ENCODE measurements at regions not wholly inside any gene's neighbourhood (a gene's known extent, or its start where the extent isn't known, plus 50 kb on each side); places are given as distances from the start of the nearest gene placed in this dataset.
"Not testable (repeated sequence)": the region's sequence is repeated elsewhere in the genome, so short reads cannot be mapped to it uniquely, and the experiment has no call there.

- DNase-seq (ENCODE audit: low read depth): no peak
These were observed 108.7 kb upstream of the SYT6 start for GRCh38 chr1:114262337-114262736.

- DNase-seq (ENCODE audit: low read depth): no peak
These were observed 107.3 kb upstream of the SYT6 start for GRCh38 chr1:114260805-114261484.

GRCh38 chr1:114259511-114260160 lies 106.0 kb upstream of the SYT6 start:
- no peak for DNase-seq (ENCODE audit: low read depth)

GRCh38 chr1:114258633-114259032 lies 105.0 kb upstream of the SYT6 start:
- DNase-seq (ENCODE audit: low read depth): no peak

GRCh38 chr1:114258074-114258473 lies 104.4 kb upstream of the SYT6 start:
- DNase-seq (ENCODE audit: low read depth): no peak

- no peak for DNase-seq (ENCODE audit: low read depth)
These were observed 103.9 kb upstream of the SYT6 start for GRCh38 chr1:114257554-114257953.

- no peak for DNase-seq (ENCODE audit: low read depth)
These were observed 100.2 kb upstream of the SYT6 start for GRCh38 chr1:114253900-114254299.

GRCh38 chr1:114251573-114251939 lies 97.9 kb upstream of the SYT6 start:
- no peak for DNase-seq (ENCODE audit: low read depth)

GRCh38 chr1:114250683-114251572 lies 97.3 kb upstream of the SYT6 start:
- no peak for DNase-seq (ENCODE audit: low read depth)

- no peak for DNase-seq (ENCODE audit: low read depth)
These were observed 96.0 kb upstream of the SYT6 start for GRCh38 chr1:114249691-114250090.

- no peak for DNase-seq (ENCODE audit: low read depth)
These were observed 94.5 kb upstream of the SYT6 start for GRCh38 chr1:114248162-114248561.

- not testable (repeated sequence) for DNase-seq (ENCODE audit: low read depth)
These were observed 89.0 kb upstream of the SYT6 start for GRCh38 chr1:114242531-114243210.

- no peak for DNase-seq (ENCODE audit: low read depth)
These were observed 84.4 kb upstream of the SYT6 start for GRCh38 chr1:114238053-114238452.

GRCh38 chr1:114236517-114236916 lies 82.8 kb upstream of the SYT6 start:
- no peak for DNase-seq (ENCODE audit: low read depth)

GRCh38 chr1:114235960-114236359 lies 82.3 kb upstream of the SYT6 start:
- DNase-seq (ENCODE audit: low read depth): no peak

GRCh38 chr1:114235281-114235680 lies 81.6 kb upstream of the SYT6 start:
- no peak for DNase-seq (ENCODE audit: low read depth)

- no peak for DNase-seq (ENCODE audit: low read depth)
These were observed 80.9 kb upstream of the SYT6 start for GRCh38 chr1:114234408-114235124.

GRCh38 chr1:114232691-114233090 lies 79.0 kb upstream of the SYT6 start:
- DNase-seq (ENCODE audit: low read depth): no peak

- no peak for DNase-seq (ENCODE audit: low read depth)
These were observed 77.6 kb upstream of the SYT6 start for GRCh38 chr1:114231301-114231700.

- no peak for DNase-seq (ENCODE audit: low read depth)
These were observed 75.7 kb upstream of the SYT6 start for GRCh38 chr1:114229368-114229767.

- no peak for DNase-seq (ENCODE audit: low read depth)
These were observed 73.4 kb upstream of the SYT6 start for GRCh38 chr1:114227059-114227458.

Measured in non-pigmented ciliary epithelial cell (primary cell).